Heart left ventricle (tissue), 16 donors: ENCODE measurements at regions not wholly inside any gene's neighbourhood (a gene's known extent, or its start where the extent isn't known, plus 50 kb on each side); places are given as distances from the start of the nearest gene placed in this dataset.

Experiments
- ATAC-seq, 4 donors: fragments of 200-7000 bp; cut with Tn5 transposase; one replicate each; pipeline ENCODE4 v1.9.1; 2020 to 2022; ENCODE audit warnings: moderate library complexity in 4 of 4, mild to moderate bottlenecking in 3 of 4, moderate number of reproducible peaks in 1 of 4
- DNase-seq, 5 donors: peaks; one replicate each; pipeline ENCODE4 v3.0.0-alpha.2; 2020
- H3K27ac ChIP-seq, 12 donors: fragments of 200-600 bp; sonication (generic) in 4 of 12; one replicate each; pipeline versions ENCODE4 v1.5.0 to v1.8.0; 2016 to 2022; ENCODE audit warnings: mild to moderate bottlenecking in 2 of 12
- H3K27me3 ChIP-seq, 9 donors: fragments of 200-600 bp; sonication (generic) in 2 of 9; one replicate each; pipeline versions ENCODE4 v1.5.1 to v1.8.0; 2016 to 2022; ENCODE audit warnings: mild to moderate bottlenecking in 3 of 9
- H3K36me3 ChIP-seq, 9 donors: fragments of 200-600 bp; sonication (generic) in 2 of 9; one replicate each; pipeline versions ENCODE4 v1.5.0 to v1.8.0; 2018 to 2022; ENCODE audit warnings: mild to moderate bottlenecking in 2 of 9
- H3K4me1 ChIP-seq, 12 donors: fragments of 200-600 bp; sonication (generic) in 4 of 12; one replicate each; pipeline versions ENCODE4 v1.5.0 to v1.8.0; 2016 to 2022; ENCODE audit warnings: mild to moderate bottlenecking in 3 of 12
- H3K4me3 ChIP-seq, 12 donors: fragments of 200-600 bp; sonication (generic) in 4 of 12; one replicate each; pipeline versions ENCODE4 v1.5.0 to v1.8.0; 2017 to 2022; ENCODE audit warnings: mild to moderate bottlenecking in 9 of 12, moderate library complexity in 4 of 12
- H3K9me3 ChIP-seq, 12 donors: fragments of 200-600 bp; sonication (generic) in 4 of 12; one replicate each; pipeline versions ENCODE4 v1.5.0 to v1.8.0; 2016 to 2022; ENCODE audit warnings: mild to moderate bottlenecking in 1 of 12
- POLR2A ChIP-seq, 2 donors: fragments of 450-650 bp; IDR thresholded peaks; one replicate each; pipeline ENCODE4 v1.6.1; 2017; ENCODE audit warnings: antibody characterized with exemption in 2 of 2, mild to moderate bottlenecking in 2 of 2, moderate library complexity in 2 of 2
- WGBS, 4 donors: extraction: QIAGEN DNeasy Blood & Tissue Kit in 2 of 4; methylation state at CpG; one replicate each; pipeline versions ENCODE4 v1.1.5 to v1.1.7; 2013 to 2018; 5-methylcytosine and 5-hydroxymethylcytosine counted together
- intact Hi-C, 10 donors: fragments of 100-400 bp; cut with DNase I; formaldehyde crosslinking; loops; one replicate each; pipeline versions ENCODE4 v1.11.1 to v1.14.2; 2022
- TF ChIP-seq, protein P1 (sequence below), 12 donors: fragments of 200-600 bp; sonication (generic) in 4 of 12; IDR thresholded peaks; one replicate each; pipeline versions ENCODE4 v1.5.0 to v1.8.0; 2018 to 2022; ENCODE audit warnings: antibody characterized with exemption in 12 of 12, mild to moderate bottlenecking in 5 of 12
- donor health status: ischemic (EF 13 %, LVEDD 7.1; RV severe dilation, severe dysfunction).
- donor health status: healthy with polysubstance abuse.
- donor health status: DM: no; HTN: yes; CAD: no.
- donor health status: DM: no; HTN: no; CAD: no.
- donor health status: ischemic (EF 25% LVEDD 6.9; RV normal size, moderate dysfunction).
- donor health status: ischemic (EF 25% LVEDD 5.7; RV mildly dilated, moderate dysfunction).
- donor health status: healthy.
- donor health status: DM: yes; HTN: yes; CAD: no.
- donor health status: ischemic (EF 35%, LVEDD 5.7; RV mildly dilated, moderate dysfunction).
- donor health status: nonischemic (EF 11% LVEDD 7.7; RV severe dilation, severe dysfunction).
- donor health status: DM: yes; HTN: yes; CAD: no.
- donor health status: PGD.
- donor health status: ischemic (EF 29% LVEDD 5.4; RV normal size, mild dysfunction).
- donor health status: nonischemic (EF 23%, LVEDD 6.1; RV moderate dilation, normal function).

DNA sequence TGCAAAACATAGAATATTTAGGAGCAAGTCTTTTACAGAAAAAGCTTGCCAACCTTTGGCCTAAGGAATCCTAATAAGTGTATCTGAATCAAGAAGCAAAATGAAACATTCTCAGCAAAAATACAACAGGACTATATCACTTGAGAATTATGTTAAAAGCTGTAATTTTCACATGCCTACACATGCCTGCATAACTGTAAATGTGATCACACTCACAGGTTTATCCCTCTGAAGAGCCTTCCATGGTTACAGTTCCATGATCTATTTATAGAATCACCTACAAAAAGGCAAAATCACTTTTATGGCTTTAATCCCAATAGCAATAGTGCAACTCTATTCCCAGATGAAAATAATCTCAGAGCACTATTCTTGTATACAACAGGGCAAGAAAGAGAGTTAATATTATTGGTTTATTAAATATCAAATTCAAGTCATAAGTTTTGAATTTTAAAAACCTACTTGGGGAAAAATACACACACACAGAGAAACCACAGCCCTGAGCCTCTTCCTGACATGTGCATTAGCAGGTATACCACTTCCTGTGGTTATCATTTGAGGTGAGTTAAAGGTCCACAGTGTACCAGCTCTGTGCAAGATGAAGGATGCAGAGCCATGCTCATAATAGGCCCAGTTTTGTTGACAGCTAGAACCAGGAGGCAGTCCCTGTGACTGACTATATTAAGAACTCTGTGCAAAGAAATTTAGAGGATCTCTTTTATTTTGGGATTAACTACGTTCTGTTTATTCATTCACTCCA is 252.5 kb upstream of the TGFBR2 start:
- Histone ChIP-seq H3K36me3 (no peaks in the 10 kb centered on the region), H3K4me1 (peaks cover 4 to 62% (median 37%) of the 10 kb centered on the region in 12 donors), H3K9me3 (no peaks in the 10 kb centered on the region), H3K4me3 (no peak overlapping the region), H3K27me3 (no peaks in the 10 kb centered on the region), H3K27ac (peak overlapping the region; percentile 62 to 91 (median 72))
- ATAC-seq (peak; percentile 67 to 84 (median 80)), DNase-seq (no peak)
- 9 to 13% (median 11%) methylated on average over 1 of the region's 1 CpG for WGBS, 4 donors
- intact Hi-C loops, result loop anchor here in 4 of 10 donors (5.0 to 10.0 kb wide), 6 partner anchors 48 to 341 kb away; partner anchors contain the start of gene TGFBR2 (in 2 of the 4)
- TF ChIP-seq POLR2A (IDR thresholded peaks at IDR 0.05), result no peak
- TF ChIP-seq, protein P1, sequence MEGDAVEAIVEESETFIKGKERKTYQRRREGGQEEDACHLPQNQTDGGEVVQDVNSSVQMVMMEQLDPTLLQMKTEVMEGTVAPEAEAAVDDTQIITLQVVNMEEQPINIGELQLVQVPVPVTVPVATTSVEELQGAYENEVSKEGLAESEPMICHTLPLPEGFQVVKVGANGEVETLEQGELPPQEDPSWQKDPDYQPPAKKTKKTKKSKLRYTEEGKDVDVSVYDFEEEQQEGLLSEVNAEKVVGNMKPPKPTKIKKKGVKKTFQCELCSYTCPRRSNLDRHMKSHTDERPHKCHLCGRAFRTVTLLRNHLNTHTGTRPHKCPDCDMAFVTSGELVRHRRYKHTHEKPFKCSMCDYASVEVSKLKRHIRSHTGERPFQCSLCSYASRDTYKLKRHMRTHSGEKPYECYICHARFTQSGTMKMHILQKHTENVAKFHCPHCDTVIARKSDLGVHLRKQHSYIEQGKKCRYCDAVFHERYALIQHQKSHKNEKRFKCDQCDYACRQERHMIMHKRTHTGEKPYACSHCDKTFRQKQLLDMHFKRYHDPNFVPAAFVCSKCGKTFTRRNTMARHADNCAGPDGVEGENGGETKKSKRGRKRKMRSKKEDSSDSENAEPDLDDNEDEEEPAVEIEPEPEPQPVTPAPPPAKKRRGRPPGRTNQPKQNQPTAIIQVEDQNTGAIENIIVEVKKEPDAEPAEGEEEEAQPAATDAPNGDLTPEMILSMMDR (IDR thresholded peaks at IDR 0.05), result no peak

DNA sequence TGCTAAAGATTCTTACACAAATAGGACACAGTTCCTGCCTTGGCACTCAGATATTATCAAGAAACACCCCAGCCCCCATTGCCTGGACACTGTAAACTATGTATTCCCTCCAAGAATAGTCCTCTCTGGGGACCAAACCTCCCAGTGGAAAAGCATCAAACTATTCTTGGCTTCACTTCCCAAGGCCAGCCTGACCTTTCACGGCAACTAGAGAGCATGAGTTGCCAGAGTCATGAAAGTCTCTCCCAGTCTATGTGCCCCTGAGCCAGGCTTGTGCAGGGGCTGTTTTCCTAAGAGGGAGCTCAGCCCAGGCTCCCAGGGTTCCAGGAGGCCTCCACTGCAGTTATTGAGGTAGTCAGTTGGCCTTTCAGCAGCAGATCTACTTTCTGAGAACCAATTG is 251.9 kb upstream of the TGFBR2 start:
- intact Hi-C loops, result loop anchor here in 4 of 10 donors (5.0 to 10.0 kb wide), 6 partner anchors 48 to 340 kb away; partner anchors contain the start of gene TGFBR2 (in 2 of the 4)
- Histone ChIP-seq H3K9me3 (no peaks in the 10 kb centered on the region), H3K4me3 (no peak overlapping the region), H3K27me3 (no peaks in the 10 kb centered on the region), H3K4me1 (peaks cover 4 to 56% (median 31%) of the 10 kb centered on the region in 12 donors), H3K36me3 (no peaks in the 10 kb centered on the region), H3K27ac (peak overlapping the region; percentile 62 to 91 (median 72))
- peak; percentile 85 to 96 (median 90) for ATAC-seq
- TF ChIP-seq, protein P1 (IDR thresholded peaks at IDR 0.05), result no peak
- TF ChIP-seq POLR2A (IDR thresholded peaks at IDR 0.05), result no peak
- DNase-seq, result peak; percentile 50 to 66 (median 56)
- whole genome bisulfite sequencing, 4 donors, result 0 to 15% (median 7%) methylated on average over 1 of the region's 1 CpG; no CpG with 5 or more reads in 1 of the 4 donors

DNA sequence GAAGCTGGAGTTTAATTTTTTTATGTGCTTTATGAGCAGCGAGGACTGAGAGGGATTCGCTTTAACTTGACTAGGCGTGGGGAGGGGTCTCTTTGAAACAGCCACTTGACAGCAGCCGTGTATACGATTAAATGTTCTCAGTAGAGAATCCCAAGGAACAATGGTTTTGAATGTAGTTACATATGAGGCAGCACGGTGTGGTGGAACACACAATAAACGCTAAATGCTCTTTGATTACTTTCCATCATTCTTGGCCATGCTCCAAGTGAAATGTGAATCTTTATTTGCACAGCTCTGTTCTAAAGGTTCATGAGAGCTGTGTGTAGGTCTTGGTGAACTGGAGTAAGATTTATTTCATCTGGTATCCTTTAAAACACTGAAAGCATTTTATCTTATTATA is 251.4 kb upstream of the TGFBR2 start:
- no peak for DNase-seq
- Histone ChIP-seq H3K36me3 (no peaks in the 10 kb centered on the region), H3K27ac (peak overlapping the region; percentile 62 to 91 (median 72)), H3K27me3 (no peaks in the 10 kb centered on the region), H3K4me1 (peaks cover 4 to 52% (median 27%) of the 10 kb centered on the region in 12 donors), H3K9me3 (no peaks in the 10 kb centered on the region), H3K4me3 (no peak overlapping the region)
- intact Hi-C loops, result loop anchor here in 5 of 10 donors (5.0 to 10.0 kb wide), 6 partner anchors 47 to 340 kb away; partner anchors contain the start of gene TGFBR2 (in 2 of the 5)
- WGBS, 4 donors, result 67 to 71% (median 69%) methylated on average over 7 of the region's 7 CpGs
- no peak for TF ChIP-seq POLR2A (IDR thresholded peaks at IDR 0.05)
- TF ChIP-seq, protein P1 (IDR thresholded peaks at IDR 0.05), result no peak
- ATAC-seq, result no peak

DNA sequence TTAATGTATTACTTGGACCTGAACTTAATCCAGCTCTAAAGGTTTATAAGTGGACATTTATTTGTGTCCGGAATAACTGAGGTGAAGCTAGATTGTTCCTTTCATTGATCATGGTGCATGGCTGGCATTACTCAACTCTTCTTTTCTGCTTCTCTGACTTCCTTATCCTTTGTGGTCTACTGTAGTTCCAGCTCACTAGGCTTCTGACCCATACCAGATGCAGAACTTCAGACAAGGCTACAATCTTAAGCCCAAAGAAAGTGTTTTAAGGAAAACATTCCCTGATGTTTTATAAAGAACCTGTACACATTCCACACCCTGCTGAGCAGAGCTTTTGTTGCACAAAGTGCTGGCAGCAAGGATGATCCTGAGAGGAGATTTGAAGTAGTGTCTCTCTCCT is 250.8 kb upstream of the TGFBR2 start:
- ATAC-seq (no peak), DNase-seq (no peak)
- TF ChIP-seq, protein P1 (IDR thresholded peaks at IDR 0.05), result no peak
- no peak for TF ChIP-seq POLR2A (IDR thresholded peaks at IDR 0.05)
- no peaks in the 10 kb centered on the region for H3K9me3 ChIP-seq
- 87 to 94% (median 92%) methylated on average over 1 of the region's 1 CpG for WGBS, 4 donors
- H3K27ac ChIP-seq, result peak overlapping the region in 6 of 12 donors; percentile 62 to 91 (median 76)
- no peaks in the 10 kb centered on the region for H3K27me3 ChIP-seq
- H3K4me3 ChIP-seq, result no peak overlapping the region
- H3K4me1 ChIP-seq, result peaks cover under 1 to 45% (median 20%) of the 10 kb centered on the region in 12 donors
- intact Hi-C loops, result loop anchor here in 4 of 10 donors (5.0 to 10.0 kb wide), 4 partner anchors 47 to 339 kb away; no protein-coding TSS in a partner anchor
- H3K36me3 ChIP-seq, result no peaks in the 10 kb centered on the region
